NCI-H2227 (cell line): ENCODE measurements at regions not wholly inside any gene's neighbourhood (a gene's known extent, or its start where the extent isn't known, plus 50 kb on each side); places are given as distances from the start of the nearest gene placed in this dataset.
"Not testable (repeated sequence)": the region's sequence is repeated elsewhere in the genome, so short reads cannot be mapped to it uniquely, and the experiment has no call there.

Source experiments
- DNase-seq: peaks from one replicate; lab custom pipeline; 2025; ENCODE audit not compliant: unreplicated experiment; lab: John Stamatoyannopoulos, UW

DNA sequence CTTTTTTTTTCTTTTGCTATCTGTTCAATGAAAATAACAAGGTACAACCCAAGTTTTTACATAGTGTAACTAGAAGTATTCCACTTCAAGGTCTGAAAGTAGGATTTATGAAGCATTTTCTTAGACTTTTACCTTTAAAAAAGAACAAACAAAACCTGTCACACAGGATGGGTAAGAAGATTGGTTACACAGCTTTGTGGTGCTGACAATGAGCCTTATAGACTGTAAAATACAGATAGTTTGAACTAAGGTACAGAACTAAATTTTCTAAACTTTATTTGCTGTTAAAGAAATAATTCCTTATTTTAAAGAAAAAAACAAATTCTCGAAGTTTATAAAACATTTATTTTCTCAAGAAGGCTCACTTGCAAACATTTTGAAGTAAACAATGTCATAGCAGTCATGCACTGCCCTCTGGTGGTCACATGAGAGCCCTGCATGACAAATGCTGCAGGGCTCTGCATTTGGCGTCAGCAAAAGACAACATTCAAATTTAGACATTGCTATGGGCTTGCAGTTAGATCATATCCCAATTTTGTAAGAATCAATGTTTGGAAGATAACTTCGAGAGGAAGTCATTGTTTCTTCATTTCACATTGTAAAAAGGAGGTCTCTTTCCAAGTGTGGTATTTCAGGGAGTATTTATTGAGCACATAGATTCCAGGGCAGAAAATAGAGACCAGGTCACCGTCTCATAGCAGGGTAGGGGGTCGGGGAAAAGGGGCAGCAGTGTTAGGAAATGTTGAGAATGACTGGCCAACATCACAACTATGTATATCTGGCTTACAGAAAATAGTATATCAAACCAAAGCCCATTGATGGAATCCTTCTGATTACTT lies 115.3 kb upstream of the FMN2 start:
- peak; percentile 62 for DNase-seq

DNA sequence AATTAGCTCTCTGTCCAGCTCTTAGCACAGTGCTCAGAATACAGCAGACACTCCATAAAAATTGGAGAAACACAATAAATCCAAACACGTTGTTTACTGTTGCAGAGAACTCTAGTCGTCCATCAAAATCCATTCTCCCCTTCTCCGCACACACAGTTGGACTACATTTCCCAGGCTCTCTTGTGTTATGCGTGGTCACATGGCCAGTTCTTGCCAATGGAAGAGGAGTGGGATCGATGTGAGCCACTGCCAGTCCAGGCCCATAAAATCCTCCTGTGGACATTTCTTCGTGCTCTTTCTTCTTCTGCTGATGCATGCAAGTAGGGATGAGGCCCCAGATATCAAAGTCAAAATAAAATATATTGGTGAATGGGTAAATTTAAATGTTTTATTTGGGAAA lies 114.3 kb upstream of the FMN2 start:
- DNase-seq, result no peak

DNA sequence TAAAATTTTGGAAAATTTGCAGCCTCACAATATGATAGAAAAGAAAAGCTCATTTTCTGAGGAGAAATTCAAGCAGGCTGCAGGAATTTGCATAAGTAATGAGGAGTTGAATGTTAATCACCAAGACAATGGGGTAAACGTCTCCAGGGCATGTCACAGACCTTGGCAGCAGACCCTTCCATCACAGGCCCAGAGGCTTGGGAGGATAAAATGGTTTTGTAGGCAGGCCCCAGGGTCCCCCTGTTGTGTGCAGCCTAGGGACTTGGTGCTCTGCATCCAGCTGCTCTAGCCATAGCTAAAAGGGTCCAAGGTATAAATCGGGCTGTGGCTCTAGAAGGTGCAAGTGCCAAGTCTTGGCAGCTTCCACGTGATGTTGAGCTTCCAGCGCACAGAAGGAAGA lies 112.2 kb upstream of the FMN2 start:
- DNase-seq, result no peak

DNA sequence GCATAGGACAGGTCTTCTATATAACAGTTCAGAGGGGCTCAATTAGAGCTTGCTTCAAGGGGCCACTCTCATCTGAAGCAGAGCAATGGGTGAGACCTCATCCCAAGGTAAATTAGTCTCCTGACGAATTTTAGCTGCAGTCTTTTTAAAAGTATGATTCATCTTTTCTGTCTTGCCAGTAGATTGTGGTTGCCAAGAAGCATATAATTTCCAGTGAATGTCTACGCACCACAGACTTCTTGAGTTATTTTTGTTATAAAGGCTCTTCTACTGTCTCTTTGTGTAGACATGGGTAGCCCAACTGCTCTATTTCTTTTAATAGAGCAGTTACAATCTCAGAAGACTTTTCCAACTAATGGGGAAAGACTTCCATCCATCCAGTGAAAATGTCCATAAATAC lies 108.9 kb upstream of the FMN2 start:
- DNase-seq, result no peak

DNA sequence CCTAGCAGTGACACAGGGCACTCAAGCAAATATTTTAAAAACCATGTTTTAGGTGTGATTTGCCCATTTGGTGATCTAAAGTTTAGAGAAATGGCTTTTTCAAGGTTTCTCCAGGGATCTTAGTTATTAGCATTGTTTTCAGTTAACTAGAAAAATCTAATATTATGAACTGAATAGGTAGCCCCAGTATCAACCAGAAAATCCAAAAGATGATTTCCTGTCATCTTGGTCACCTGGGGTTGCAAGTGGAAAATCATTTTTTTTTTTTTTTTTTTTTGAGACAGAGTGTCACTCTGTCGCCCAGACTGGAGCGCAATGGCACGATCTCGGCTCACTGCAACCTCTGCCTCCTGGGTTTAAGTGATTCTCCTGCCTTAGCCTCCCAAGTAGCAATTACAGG lies 106.6 kb upstream of the FMN2 start:
- DNase-seq, result no peak

DNA sequence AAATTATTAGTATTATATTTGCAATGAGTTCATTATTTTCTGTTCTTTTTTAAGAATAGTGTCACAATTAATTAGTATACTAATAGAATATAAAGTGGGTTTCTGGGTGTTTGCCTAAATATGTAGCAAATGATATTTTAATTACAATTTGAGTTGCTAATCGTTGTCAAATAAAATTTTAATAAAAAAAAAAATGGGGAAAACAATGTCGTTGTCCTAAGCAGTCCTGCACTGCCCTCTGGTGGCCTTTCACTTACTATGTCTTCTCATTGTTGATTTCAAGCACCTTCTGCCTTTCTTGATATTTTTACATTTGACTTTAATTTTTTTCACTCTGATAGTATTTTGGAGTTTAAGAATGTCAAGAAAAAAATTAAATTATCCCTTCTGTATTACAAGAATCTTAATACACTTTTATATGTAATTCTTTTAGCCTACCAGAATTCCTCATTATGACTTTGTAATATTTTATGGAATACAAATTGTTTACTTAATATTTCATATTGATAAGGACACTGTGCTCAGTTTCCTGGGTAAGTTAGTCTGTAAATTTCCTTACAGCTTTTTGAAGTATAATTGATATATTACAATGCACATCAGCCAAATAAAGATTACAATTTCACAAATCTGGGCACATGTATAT lies 104.5 kb upstream of the FMN2 start:
- DNase-seq, result peak; percentile 43

DNA sequence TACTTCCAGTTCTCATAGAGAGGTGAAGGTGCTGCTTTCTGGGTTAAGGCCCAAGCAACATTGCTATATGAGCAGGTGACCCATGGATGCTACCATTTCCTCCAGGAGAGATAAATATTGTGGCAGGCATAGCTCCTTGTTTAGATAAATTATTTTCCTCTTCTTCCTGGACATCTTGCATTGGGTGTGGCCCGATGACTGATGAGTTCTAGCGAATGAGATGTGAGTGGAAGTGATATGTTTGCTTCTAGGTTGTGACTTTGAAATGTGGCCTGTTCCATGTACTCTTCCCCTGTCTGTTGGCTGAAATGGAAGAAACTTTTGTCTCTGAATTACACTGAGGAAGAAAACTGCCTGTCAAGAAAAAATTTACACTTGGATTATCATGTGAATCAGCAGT lies 101.7 kb upstream of the FMN2 start:
- DNase-seq, result no peak

DNA sequence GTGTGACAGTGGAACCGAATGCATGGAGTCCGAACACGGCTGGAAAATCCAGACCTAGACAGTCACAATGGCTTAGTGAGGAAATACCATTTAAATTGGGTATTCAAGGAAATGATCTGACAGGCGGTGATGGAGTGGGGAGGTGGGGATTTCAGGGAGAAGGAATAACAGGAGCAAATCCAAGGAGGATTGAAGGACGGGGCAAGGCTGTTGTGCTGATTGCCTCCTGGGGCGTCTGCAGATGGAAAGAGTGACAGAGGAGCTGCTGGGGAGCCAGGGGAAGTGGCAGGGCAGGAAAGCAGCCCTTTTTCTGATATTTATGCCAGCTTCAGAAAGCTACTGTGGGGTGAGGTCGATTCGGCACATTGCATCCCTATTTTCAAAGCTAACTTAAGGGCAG lies 99.1 kb upstream of the FMN2 start:
- not testable (repeated sequence) for DNase-seq

DNA sequence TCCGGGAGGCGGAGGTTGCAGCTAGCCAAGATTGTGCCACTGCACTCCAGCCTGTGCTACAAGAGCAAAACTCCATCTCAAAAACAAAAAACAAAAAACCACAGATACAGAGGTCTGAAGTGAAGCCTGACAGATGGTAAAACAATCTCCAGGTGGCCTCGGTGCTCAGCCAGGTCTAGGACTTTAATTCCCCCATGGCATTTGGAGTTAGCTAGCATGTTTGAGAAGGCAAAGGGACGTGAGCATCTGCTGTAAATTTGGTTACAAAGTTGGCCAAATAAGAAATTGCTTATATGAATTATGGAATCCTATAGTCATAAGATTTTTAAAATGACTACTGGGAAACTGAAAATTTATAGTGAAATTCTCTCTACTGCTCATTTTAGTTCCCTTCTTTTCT lies 98.3 kb upstream of the FMN2 start:
- DNase-seq, result no peak

DNA sequence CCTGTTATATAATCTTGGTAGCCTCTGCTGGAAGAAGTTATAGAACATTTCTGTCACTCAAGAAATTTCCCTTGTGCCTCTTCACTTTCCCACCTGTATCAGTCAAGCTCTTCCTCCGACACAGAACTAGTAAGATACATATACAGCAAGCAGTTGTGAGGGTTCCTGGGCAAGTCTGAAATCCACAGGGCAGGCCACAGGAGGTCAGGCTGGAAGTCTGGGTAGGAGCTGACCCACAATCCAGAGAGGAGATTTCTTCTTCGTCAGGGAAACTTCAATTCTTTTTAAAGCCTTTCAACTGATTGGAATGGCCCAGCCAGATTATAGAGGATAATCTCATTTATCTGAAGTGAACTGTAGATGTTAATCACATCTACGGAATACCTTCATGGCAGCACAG lies 96.4 kb upstream of the FMN2 start:
- DNase-seq, result no peak

DNA sequence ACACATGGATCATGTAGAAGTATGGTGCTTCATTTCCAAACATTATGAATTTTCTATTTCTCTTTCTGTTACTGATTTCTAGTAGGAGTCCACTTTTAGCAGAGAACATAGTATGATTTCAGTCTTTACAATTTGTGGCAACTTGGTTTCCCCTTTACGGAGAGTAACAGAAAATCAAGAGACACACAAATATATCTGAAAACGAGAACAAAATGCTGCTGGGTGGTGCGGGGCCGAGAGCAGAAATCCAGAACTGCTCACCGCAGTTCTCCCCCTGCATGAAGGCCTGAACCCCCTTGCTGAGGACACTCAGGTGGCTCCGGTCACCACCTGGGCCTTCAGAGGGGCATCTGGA lies 94.5 kb upstream of the FMN2 start:
- DNase-seq, result no peak

DNA sequence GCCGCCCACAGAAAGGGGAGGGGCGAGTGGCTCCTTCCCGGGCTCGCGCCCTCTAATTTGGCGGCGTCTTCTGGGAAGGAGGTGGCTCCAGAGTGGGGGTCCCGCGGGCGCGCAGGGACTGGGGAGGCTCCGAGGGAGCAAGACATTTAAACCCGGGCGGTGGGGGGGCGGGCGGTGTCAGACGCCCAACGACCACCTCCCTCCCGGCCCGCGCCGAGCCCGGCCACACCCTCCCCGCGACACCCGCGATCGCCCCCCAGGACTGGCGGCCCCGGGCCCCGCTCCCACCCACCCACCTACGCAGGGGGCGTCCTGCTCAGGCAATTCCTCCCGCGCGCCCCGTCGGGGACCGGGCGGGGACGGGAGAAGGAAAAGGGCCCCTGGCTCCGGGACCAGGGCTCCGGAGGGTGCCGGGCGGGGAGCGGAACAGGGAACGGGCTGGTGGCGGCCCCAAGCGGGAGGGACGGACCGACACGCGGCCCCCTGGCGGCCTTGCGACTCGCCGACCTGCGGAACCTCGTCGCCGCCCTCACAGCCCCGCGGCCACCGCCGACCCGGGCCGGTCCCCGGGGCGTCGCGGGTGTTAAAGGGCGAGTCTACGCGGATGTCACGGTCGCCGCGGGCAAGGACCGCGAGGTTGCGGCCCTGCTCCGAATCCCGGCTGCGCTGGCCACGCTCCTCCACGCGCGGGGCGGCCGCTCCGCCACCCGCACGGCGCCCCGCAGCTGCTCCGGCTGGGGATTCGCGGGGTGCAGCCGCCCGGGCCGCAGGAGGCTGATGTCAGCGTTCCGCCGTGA lies 94.0 kb upstream of the FMN2 start:
- DNase-seq, result peak; percentile 13

DNA sequence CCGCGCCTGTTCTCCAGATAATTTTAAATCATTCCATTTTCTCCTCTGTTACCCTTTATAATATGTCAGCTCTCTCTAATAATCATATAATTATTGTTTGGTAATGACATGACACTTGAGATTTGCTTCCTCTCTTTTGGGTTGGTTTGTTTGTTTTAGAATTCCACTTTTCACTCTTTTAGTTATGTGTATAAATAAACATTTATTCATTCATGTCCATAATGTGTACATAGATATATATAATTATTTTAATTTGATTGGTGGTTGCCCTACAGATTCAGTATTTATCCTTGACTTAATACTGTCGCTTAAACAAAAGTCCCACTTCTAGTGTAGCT lies 93.4 kb upstream of the FMN2 start:
- DNase-seq, result no peak

DNA sequence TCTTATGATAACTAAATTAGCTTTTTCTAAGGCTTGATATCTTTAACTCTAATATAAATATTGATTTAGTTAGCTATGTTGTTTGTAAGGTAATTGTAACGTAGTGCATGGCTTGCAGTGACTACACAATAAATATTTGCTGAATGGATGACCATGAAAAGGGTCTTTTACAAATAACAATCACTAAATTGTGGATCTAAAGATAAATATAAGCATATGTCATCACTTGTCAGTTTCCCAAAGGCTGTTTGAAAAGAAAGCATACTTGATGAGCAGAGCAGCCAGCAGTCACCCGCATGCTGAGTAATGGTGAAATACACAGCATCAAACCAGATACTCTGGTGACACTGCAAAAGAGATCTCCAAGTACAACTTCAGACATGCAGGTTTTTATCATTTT lies 92.5 kb upstream of the FMN2 start:
- no peak for DNase-seq

DNA sequence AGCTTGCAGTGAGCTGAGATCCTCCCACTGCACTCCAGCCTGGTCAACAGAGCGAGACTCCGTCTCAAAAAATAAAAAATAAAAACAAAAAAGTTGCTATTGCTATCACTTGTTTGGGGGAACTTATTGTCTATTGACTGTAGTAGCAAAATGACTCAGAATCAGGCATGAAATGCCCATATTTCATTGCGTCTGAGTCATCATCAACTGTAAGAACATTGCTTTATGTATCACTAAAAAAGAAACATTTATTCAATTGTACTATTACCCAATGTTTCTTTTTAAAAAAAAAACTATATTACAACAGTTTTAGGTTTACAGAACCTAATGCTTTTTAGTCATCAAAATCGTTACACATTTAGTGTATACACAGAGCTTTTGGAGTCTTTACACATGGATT lies 91.0 kb upstream of the FMN2 start:
- no peak for DNase-seq

DNA sequence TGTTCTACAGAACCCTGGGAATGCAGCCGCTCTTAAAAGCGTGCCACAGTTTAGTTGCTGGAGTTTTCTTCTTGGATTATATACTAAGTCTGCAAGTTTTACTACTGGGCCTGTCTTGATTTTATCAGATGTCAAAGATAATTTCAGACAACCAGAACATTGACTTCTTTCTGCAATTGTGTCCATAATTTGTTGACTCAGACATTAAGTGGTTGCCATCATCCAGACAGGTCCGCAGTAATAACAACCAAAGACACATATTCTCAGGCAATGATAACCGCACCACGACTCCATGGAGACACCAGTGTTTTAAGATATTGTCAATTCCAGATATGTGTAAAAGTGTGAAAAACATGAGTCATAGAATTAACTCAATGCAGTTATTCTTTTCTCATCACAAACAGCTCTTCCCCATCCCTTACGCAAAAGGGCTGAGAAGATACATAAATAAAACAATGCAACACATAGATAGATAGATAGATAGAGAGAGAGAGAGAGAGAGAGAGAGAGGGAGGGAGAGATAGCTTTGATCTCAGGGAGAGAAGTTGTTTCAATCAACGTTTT lies 90.4 kb upstream of the FMN2 start:
- DNase-seq, result no peak

DNA sequence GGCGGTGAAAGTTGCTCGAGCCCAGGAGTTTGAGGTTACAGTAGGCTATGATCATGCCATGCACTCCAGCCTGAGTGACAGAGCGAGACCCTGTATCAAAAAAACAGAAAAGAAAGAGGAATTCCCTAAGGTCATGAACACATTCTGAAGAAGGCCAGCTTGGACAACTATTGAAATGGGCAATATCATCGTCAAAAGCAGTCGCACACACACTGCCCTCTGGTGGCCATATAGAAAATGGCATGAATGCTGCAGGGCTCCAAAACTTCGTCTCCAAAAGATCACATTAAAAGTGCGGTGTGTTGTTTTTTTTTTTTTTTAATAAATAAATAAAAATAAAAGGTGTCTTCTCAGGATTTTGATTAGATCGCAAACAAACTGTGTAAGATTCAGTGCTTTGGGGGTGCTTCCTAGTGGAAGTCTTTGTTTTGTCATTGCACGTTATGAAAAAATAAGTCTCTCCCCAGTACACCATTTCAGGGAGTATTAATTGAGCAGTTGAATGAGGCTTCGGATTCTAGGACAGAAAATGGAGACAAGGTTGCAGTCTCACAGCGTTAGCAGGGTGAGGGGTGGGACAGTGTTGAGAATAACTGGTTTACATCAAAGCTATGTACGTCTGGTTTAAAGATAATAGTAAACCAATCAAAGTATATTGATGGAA lies 87.5 kb upstream of the FMN2 start:
- peak; percentile 8 for DNase-seq

DNA sequence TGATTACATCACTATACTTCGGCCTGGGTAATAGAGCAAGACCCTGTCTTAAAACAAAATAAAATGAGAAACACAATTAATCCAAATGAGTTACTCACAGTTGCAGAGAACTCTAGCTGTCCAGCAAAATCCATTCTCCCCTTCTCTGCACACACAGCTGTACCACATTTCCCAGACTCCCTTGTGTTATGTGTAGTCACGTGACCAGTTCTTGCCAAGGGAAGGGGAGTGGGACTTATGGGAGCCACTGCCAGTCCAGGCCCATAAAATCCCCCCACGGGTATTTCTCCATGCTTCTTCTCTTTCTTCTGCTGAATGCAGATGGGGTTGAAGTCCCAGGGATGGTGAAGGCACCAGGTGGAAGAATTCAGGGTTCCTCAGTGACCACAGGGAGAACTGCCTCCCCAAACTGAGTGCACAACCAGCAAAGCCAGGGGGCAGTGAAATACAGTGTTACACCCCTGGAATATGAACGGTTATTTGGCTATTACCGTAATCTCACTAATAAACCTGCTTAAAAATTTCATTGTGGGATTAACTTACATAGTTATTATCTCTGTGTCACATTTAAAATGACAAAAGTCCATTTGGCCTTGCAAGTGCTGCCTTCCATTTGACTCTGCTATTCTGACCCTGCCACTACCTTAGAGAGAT lies 85.6 kb upstream of the FMN2 start:
- DNase-seq, result no peak

DNA sequence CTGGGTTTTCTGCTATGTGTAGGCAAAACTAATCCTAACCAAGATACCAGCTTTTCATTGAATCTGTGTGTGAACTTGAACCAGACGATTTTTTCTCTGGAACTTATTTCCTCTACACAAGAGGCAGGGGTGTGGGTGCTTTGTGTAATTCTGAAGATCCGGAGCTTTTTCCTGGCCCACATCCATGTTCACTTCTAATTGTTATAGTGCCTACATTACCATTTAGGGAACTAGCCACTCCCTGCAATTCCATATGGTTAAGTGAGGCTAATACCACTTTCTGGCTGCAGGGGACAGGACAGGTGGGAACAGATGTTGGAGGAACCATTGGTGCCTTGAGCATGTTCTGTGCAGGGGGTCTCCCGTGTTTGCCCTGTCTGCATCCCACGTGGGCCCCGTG lies 83.4 kb upstream of the FMN2 start:
- no peak for DNase-seq

DNA sequence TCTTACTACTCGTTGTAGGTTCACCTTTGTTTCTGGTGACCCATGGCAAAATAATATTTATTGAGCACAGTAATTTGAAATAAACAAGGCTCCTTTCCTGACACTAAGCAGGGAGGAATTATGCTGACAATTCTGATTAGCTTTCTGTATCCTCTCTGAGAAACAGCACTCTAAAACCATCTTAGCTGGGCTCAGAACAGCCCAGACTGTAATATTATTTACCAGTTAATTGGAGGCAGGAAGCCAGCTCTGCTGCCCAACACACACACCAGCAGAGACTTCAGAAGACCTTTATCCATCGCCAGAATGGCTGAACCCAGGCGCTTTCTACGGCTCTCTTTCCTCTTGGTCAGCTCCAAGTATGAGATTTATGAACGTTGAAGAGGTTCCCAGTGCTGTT lies 77.6 kb upstream of the FMN2 start:
- DNase-seq, result no peak

DNA sequence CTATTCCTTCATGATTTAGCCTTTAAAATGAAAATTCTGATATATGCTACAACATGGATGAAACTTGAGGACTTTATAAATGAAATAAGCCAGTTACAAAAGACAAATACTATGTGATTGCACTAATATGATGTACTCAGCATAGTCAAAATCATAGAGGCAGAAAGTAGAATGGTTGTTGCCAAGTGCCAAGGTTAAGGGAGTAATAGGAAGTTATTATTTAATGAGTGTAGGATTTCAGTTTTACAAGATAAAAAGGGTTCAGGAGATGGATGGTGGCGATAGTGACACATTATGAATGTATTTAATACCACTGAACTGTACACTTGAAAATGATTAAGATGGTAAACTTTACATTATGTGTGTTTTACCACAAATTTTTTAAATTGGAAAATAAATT lies 73.1 kb upstream of the FMN2 start:
- DNase-seq, result no peak
